ENCODE measurements at regions not wholly inside any gene's neighbourhood (a gene's known extent, or its start where the extent isn't known, plus 50 kb on each side); places are given as distances from the start of the nearest gene placed in this dataset.
A peak's percentile ranks its signal among the peaks of the same experiment; 100 is the strongest.

DNA sequence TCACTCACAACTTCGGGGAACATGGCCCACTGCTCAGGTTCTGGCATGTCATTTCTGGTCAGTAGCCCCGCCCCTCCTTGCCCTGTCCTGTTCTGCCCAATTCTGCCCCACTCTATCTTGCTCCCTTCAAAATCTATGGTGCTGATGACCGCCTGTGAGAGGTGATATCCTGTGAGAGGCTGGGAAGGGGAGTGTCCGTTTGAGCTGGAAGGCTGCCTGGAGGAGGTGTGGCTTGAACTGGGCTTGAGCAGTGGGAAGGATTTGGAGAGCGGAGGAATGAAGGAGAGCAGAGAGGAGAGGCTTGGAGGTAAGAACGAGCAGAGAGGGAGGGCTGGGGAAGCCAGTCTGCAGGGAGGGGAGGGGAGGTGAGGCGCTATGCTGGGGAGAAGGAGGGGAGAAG, 145.3 kb downstream of the RPS24 start:
- DNase-seq: peak; percentile 48
- Histone ChIP-seq H3K23ac (ENCODE audit: low read length) (no peak overlapping the region), H2BK5ac (ENCODE audit: low read length) (no peak overlapping the region), H3K4me3 (ENCODE audit: low read length) (no peak overlapping the region), H4K5ac (ENCODE audit: low read length) (no peak overlapping the region), H3K4me1 (ENCODE audit: control insufficient read depth, low read depth, low read length) (no peaks in the 10 kb centered on the region), H2BK120ac (ENCODE audit: low read depth, low read length) (no peak overlapping the region), H3K36me3 (ENCODE audit: control insufficient read depth, insufficient read depth, low read length) (no peaks in the 10 kb centered on the region), H3K9ac (ENCODE audit: low read length) (no peak overlapping the region), H3K4ac (ENCODE audit: low read depth, low read length) (no peak overlapping the region), H2BK15ac (replicated peaks; ENCODE audit: low read depth) (no peak overlapping the region), H3K79me2 (ENCODE audit: control insufficient read depth, insufficient read depth, low read length) (no peaks in the 10 kb centered on the region), H3K27me3 (ENCODE audit: insufficient read depth, low read length, poor library complexity) (no peaks in the 10 kb centered on the region), H3K18ac (ENCODE audit: low read length) (no peak overlapping the region), H2AK5ac (ENCODE audit: low read length) (no peak overlapping the region), H3K4me2 (ENCODE audit: low read length) (no peak overlapping the region), H4K8ac (ENCODE audit: low read depth, low read length) (no peak overlapping the region), H3K27ac (ENCODE audit: low read depth, low read length) (no peak overlapping the region), H3K79me1 (ENCODE audit: low read length) (no peaks in the 10 kb centered on the region), H3K56ac (ENCODE audit: low read length) (no peak overlapping the region)
- no CpG with 5 or more reads among the region's 7 CpGs for WGBS (ENCODE audit: extremely low coverage, insufficient coverage, low lambda C conversion rate)

DNA sequence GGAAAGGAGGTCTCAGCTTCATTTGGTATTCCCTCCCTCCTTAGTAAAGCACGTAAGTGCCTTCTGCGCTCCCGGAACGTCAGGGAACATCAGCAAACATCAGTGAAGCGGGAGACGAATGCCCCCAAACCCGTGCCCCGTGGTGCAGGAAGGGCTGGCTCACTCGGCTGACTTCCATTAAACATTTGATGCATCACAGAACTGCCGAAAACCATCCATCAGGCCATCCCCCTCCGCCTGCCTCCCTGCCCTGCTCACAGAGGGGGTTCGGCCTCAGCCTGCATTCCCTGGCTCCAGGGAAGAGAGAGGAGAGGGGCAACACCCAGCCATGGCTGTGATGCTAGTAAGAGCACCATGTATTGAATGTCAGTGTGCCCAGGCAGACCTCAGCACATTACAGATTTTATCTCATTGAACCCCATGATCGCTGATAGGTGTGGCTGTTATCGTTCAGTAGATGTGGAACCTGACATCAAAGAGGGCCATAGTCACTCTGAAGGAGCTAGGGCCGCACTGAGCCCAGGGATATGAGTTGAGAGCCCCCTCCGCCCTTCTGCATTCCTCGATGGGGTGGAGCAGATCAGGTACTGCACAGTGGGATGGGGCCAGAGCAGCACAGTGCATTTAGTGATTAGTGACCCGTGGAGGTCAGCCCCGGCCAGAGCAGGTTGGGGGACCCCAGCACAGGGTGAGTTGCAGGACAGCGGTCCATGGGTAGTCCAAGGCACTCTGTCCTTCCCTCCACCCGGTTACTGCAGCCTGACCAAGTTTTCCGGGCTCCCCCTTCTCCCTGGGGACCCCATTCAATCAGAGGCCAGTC, 146.4 kb downstream of the RPS24 start:
- no peaks in the 10 kb centered on the region for H3K4me1 ChIP-seq (ENCODE audit: control insufficient read depth, low read depth, low read length)
- H3K79me1 ChIP-seq (ENCODE audit: low read length): no peaks in the 10 kb centered on the region
- DNase-seq: no peak
- no peak overlapping the region for H3K4me2 ChIP-seq (ENCODE audit: low read length)
- H3K79me2 ChIP-seq (ENCODE audit: control insufficient read depth, insufficient read depth, low read length): no peaks in the 10 kb centered on the region
- no peaks in the 10 kb centered on the region for H3K36me3 ChIP-seq (ENCODE audit: control insufficient read depth, insufficient read depth, low read length)
- H2BK5ac ChIP-seq (ENCODE audit: low read length): no peak overlapping the region
- no peak overlapping the region for H4K8ac ChIP-seq (ENCODE audit: low read depth, low read length)
- no peak overlapping the region for H3K9ac ChIP-seq (ENCODE audit: low read length)
- no peak overlapping the region for H3K56ac ChIP-seq (ENCODE audit: low read length)
- no CpG with 5 or more reads among the region's 22 CpGs for WGBS (ENCODE audit: extremely low coverage, insufficient coverage, low lambda C conversion rate)
- no peak overlapping the region for H2AK5ac ChIP-seq (ENCODE audit: low read length)
- no peak overlapping the region for H3K27ac ChIP-seq (ENCODE audit: low read depth, low read length)
- H2BK120ac ChIP-seq (ENCODE audit: low read depth, low read length): no peak overlapping the region
- no peak overlapping the region for H3K4me3 ChIP-seq (ENCODE audit: low read length)
- no peak overlapping the region for H2BK15ac ChIP-seq (replicated peaks; ENCODE audit: low read depth)
- no peaks in the 10 kb centered on the region for H3K27me3 ChIP-seq (ENCODE audit: insufficient read depth, low read length, poor library complexity)
- H3K23ac ChIP-seq (ENCODE audit: low read length): no peak overlapping the region
- H3K18ac ChIP-seq (ENCODE audit: low read length): no peak overlapping the region
- no peak overlapping the region for H4K5ac ChIP-seq (ENCODE audit: low read length)
- H3K4ac ChIP-seq (ENCODE audit: low read depth, low read length): no peak overlapping the region

DNA sequence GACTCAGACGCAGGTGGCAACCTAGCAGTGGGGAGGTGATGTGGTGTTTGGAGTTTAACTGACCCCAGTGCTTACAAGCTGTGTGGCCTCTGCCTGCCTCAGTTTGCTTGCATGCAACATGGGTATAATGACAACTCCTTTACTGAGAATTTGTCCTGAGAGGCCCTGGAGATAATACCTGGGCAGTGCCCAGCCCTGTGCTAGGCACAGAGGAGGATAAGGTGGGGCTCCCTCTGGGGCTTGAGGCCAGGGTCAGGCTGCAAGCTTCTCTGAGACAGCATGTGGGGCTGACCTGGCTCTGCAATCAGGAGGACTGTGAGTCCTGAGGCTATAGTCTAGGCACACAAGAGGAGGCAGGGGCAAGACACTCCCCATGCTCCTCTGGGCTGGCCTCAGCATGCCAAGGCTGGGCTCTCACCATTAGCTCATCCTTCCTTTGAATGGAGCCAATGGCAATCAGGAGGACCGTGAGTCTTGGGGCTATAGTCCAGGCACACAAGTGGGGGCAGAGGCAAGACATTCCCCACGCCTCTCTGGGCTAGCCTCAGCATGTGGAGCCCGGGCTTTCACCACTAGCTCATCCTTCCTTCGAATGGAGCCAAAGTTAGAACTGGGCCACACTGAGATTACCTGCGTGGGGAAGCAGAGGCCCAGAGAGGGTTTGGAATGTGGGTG, 147.9 kb downstream of the RPS24 start:
- Histone ChIP-seq H3K27ac (ENCODE audit: low read depth, low read length) (no peak overlapping the region), H4K8ac (ENCODE audit: low read depth, low read length) (no peak overlapping the region), H3K18ac (ENCODE audit: low read length) (no peak overlapping the region), H2BK15ac (replicated peaks; ENCODE audit: low read depth) (no peak overlapping the region), H3K23ac (ENCODE audit: low read length) (no peak overlapping the region), H2AK5ac (ENCODE audit: low read length) (no peak overlapping the region), H3K79me2 (ENCODE audit: control insufficient read depth, insufficient read depth, low read length) (no peaks in the 10 kb centered on the region), H3K79me1 (ENCODE audit: low read length) (no peaks in the 10 kb centered on the region), H2BK120ac (ENCODE audit: low read depth, low read length) (no peak overlapping the region), H3K4me2 (ENCODE audit: low read length) (no peak overlapping the region), H3K27me3 (ENCODE audit: insufficient read depth, low read length, poor library complexity) (no peaks in the 10 kb centered on the region), H2BK5ac (ENCODE audit: low read length) (no peak overlapping the region), H3K4me1 (ENCODE audit: control insufficient read depth, low read depth, low read length) (peaks cover under 1% of the 10 kb centered on the region), H4K5ac (ENCODE audit: low read length) (no peak overlapping the region), H3K56ac (ENCODE audit: low read length) (no peak overlapping the region), H3K9ac (ENCODE audit: low read length) (no peak overlapping the region), H3K4me3 (ENCODE audit: low read length) (no peak overlapping the region), H3K36me3 (ENCODE audit: control insufficient read depth, insufficient read depth, low read length) (no peaks in the 10 kb centered on the region), H3K4ac (ENCODE audit: low read depth, low read length) (no peak overlapping the region)
- WGBS (ENCODE audit: extremely low coverage, insufficient coverage, low lambda C conversion rate): no CpG with 5 or more reads among the region's 6 CpGs
- no peak for DNase-seq

DNA sequence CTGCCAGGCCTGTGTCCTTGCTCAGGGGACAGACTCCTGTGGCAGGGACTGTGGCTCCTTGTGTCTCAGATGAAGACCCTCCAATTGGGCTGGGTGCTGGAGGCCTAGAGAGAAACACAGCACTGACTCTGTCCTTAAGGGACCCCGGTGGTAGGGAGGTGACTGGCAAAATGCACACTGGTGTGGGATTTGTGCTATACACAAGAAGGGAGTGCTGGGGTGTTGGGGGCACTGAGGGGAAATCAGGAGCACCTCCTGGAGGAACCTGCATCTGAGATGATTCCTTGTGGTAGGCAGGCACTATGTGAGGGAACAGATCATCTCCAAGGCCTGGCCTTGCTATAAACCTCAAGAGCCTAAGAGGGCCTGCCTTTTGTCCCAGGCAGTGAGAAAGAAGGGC, 149.2 kb downstream of the RPS24 start:
- no CpG with 5 or more reads among the region's 1 CpG for WGBS (ENCODE audit: extremely low coverage, insufficient coverage, low lambda C conversion rate)
- Histone ChIP-seq H2BK120ac (ENCODE audit: low read depth, low read length) (no peak overlapping the region), H3K4me1 (ENCODE audit: control insufficient read depth, low read depth, low read length) (peaks cover 4% of the 10 kb centered on the region), H3K79me1 (ENCODE audit: low read length) (no peaks in the 10 kb centered on the region), H2AK5ac (ENCODE audit: low read length) (no peak overlapping the region), H3K56ac (ENCODE audit: low read length) (no peak overlapping the region), H2BK15ac (replicated peaks; ENCODE audit: low read depth) (no peak overlapping the region), H3K36me3 (ENCODE audit: control insufficient read depth, insufficient read depth, low read length) (no peaks in the 10 kb centered on the region), H3K79me2 (ENCODE audit: control insufficient read depth, insufficient read depth, low read length) (no peaks in the 10 kb centered on the region), H4K5ac (ENCODE audit: low read length) (no peak overlapping the region), H3K23ac (ENCODE audit: low read length) (no peak overlapping the region), H3K4me2 (ENCODE audit: low read length) (no peak overlapping the region), H2BK5ac (ENCODE audit: low read length) (no peak overlapping the region), H3K18ac (ENCODE audit: low read length) (no peak overlapping the region), H3K27me3 (ENCODE audit: insufficient read depth, low read length, poor library complexity) (no peaks in the 10 kb centered on the region), H3K27ac (ENCODE audit: low read depth, low read length) (no peak overlapping the region), H3K4ac (ENCODE audit: low read depth, low read length) (no peak overlapping the region), H3K9ac (ENCODE audit: low read length) (no peak overlapping the region), H4K8ac (ENCODE audit: low read depth, low read length) (no peak overlapping the region), H3K4me3 (ENCODE audit: low read length) (no peak overlapping the region)
- DNase-seq: no peak

DNA sequence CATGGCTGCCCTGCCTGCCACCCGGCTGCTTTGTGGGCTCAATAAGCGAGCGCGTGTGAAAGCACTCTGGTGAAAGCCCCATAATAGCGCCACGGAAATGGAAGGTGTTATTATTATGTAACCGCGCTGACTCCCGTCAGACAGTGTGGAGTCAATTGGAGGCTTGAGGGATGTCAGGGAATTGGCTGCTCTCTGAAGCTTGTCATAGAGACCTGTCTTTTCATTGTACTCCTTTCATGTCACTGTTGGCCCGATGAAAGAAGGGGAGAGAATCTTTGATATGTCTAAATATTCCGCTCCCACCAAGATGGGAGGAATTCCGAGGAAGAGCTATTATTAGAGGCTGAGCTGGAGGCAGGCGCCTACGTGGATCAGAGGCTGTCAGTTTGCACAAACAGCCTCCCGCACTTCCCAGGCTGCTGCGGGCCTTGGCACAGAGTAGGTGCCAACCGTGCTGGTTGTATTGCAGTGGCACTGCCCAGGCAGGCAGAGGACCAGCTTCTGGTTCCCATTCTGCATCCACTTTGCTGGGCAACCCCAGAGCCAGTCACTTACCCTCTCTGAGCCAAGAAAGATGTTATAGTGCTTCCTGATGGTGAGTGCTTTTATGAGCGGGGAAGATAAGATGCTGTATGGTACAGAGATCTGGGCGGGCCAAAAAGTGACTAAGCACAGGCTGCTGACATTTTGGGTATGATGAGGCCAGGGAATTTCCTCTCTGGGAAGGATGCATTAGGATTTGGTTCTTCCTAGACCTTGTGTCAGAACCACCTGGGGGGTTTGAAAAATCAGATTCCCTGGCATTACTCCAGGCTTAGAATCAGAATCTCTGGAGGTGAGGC, 151.4 kb downstream of the RPS24 start:
- Histone ChIP-seq H3K4ac (ENCODE audit: low read depth, low read length) (no peak overlapping the region), H3K18ac (ENCODE audit: low read length) (no peak overlapping the region), H3K36me3 (ENCODE audit: control insufficient read depth, insufficient read depth, low read length) (no peaks in the 10 kb centered on the region), H3K4me3 (ENCODE audit: low read length) (no peak overlapping the region), H3K9ac (ENCODE audit: low read length) (no peak overlapping the region), H3K79me1 (ENCODE audit: low read length) (no peaks in the 10 kb centered on the region), H3K79me2 (ENCODE audit: control insufficient read depth, insufficient read depth, low read length) (no peaks in the 10 kb centered on the region), H2BK5ac (ENCODE audit: low read length) (no peak overlapping the region), H3K4me1 (ENCODE audit: control insufficient read depth, low read depth, low read length) (peaks cover 4% of the 10 kb centered on the region), H2AK5ac (ENCODE audit: low read length) (no peak overlapping the region), H3K56ac (ENCODE audit: low read length) (no peak overlapping the region), H2BK120ac (ENCODE audit: low read depth, low read length) (no peak overlapping the region), H3K27me3 (ENCODE audit: insufficient read depth, low read length, poor library complexity) (no peaks in the 10 kb centered on the region), H4K8ac (ENCODE audit: low read depth, low read length) (no peak overlapping the region), H3K27ac (ENCODE audit: low read depth, low read length) (no peak overlapping the region), H3K4me2 (ENCODE audit: low read length) (no peak overlapping the region), H2BK15ac (replicated peaks; ENCODE audit: low read depth) (no peak overlapping the region), H4K5ac (ENCODE audit: low read length) (no peak overlapping the region), H3K23ac (ENCODE audit: low read length) (no peak overlapping the region)
- no peak for DNase-seq
- WGBS (ENCODE audit: extremely low coverage, insufficient coverage, low lambda C conversion rate): no CpG with 5 or more reads among the region's 19 CpGs

All from mesendoderm (in vitro differentiated cells).